ENCODE measurements at regions not wholly inside any gene's neighbourhood (a gene's known extent, or its start where the extent isn't known, plus 50 kb on each side); places are given as distances from the start of the nearest gene placed in this dataset.
"Not testable (repeated sequence)": the region's sequence is repeated elsewhere in the genome, so short reads cannot be mapped to it uniquely, and the experiment has no call there.

GRCh38 chr4:138344054-138344453 is 101.9 kb upstream of the SLC7A11 start:
- no peaks in the 10 kb centered on the region for H3K9me3 Mint-ChIP-seq
- no peaks in the 10 kb centered on the region for H3K36me3 Mint-ChIP-seq (ENCODE audit: low read depth)
- peaks cover 22% of the 10 kb centered on the region for H3K4me1 Mint-ChIP-seq (ENCODE audit: low read depth)
- H3K27me3 Mint-ChIP-seq (ENCODE audit: insufficient read depth) = peaks cover 2% of the 10 kb centered on the region
- no peak overlapping the region for H3K27ac Mint-ChIP-seq
- no peak overlapping the region for H3K4me3 Mint-ChIP-seq
- no peak for DNase-seq (ENCODE audit: low spot score)
- intact Hi-C loops (cut with micrococcal nuclease) = no loop called here

- Mint-ChIP-seq H3K4me3 (no peak overlapping the region), H3K27ac (no peak overlapping the region), H3K36me3 (ENCODE audit: low read depth) (no peaks in the 10 kb centered on the region), H3K27me3 (ENCODE audit: insufficient read depth) (peaks cover 2% of the 10 kb centered on the region), H3K9me3 (no peaks in the 10 kb centered on the region), H3K4me1 (ENCODE audit: low read depth) (peaks cover 9% of the 10 kb centered on the region)
- DNase-seq (ENCODE audit: low spot score) = no peak
- intact Hi-C loops (cut with micrococcal nuclease) = no loop called here
Measured at GRCh38 chr4:138341739-138342415, 99.7 kb upstream of the SLC7A11 start.

GRCh38 chr4:138338840-138339239 is 96.7 kb upstream of the SLC7A11 start:
- Mint-ChIP-seq H3K27ac (no peak overlapping the region), H3K4me1 (ENCODE audit: low read depth) (peaks cover 6% of the 10 kb centered on the region), H3K9me3 (no peaks in the 10 kb centered on the region), H3K36me3 (ENCODE audit: low read depth) (no peaks in the 10 kb centered on the region), H3K4me3 (no peak overlapping the region), H3K27me3 (ENCODE audit: insufficient read depth) (peaks cover 5% of the 10 kb centered on the region)
- intact Hi-C loops (cut with micrococcal nuclease) = no loop called here
- DNase-seq (ENCODE audit: low spot score) = no peak

- H3K4me1 Mint-ChIP-seq (ENCODE audit: low read depth); H3K36me3 Mint-ChIP-seq (ENCODE audit: low read depth); intact Hi-C loops (cut with micrococcal nuclease); H3K27me3 Mint-ChIP-seq (ENCODE audit: insufficient read depth); H3K27ac Mint-ChIP-seq; DNase-seq (ENCODE audit: low spot score); H3K4me3 Mint-ChIP-seq; H3K9me3 Mint-ChIP-seq: not testable (repeated sequence)
Measured at GRCh38 chr4:138338222-138338621, 96.1 kb upstream of the SLC7A11 start.

- H3K4me3 Mint-ChIP-seq = no peak overlapping the region
- intact Hi-C loops (cut with micrococcal nuclease) = no loop called here
- peaks cover 3% of the 10 kb centered on the region for H3K27me3 Mint-ChIP-seq (ENCODE audit: insufficient read depth)
Measured at GRCh38 chr4:138334346-138335016, 92.3 kb upstream of the SLC7A11 start.

GRCh38 chr4:138332415-138332814 is 90.3 kb upstream of the SLC7A11 start:
- H3K36me3 Mint-ChIP-seq (ENCODE audit: low read depth); intact Hi-C loops (cut with micrococcal nuclease): not testable (repeated sequence)

More at GRCh38 chr4:138334346-138335016, 92.3 kb upstream of the SLC7A11 start:
- Mint-ChIP-seq H3K36me3 (ENCODE audit: low read depth) (no peaks in the 10 kb centered on the region), H3K9me3 (no peaks in the 10 kb centered on the region), H3K4me1 (ENCODE audit: low read depth) (no peaks in the 10 kb centered on the region), H3K27ac (no peak overlapping the region)
- DNase-seq (ENCODE audit: low spot score) = no peak

GRCh38 chr4:138330531-138330930 is 88.4 kb upstream of the SLC7A11 start:
- no peaks in the 10 kb centered on the region for H3K9me3 Mint-ChIP-seq
- H3K4me3 Mint-ChIP-seq = no peak overlapping the region
- no peak overlapping the region for H3K27ac Mint-ChIP-seq
- DNase-seq (ENCODE audit: low spot score) = no peak
- no peaks in the 10 kb centered on the region for H3K27me3 Mint-ChIP-seq (ENCODE audit: insufficient read depth)
- no peaks in the 10 kb centered on the region for H3K36me3 Mint-ChIP-seq (ENCODE audit: low read depth)
- H3K4me1 Mint-ChIP-seq (ENCODE audit: low read depth) = no peaks in the 10 kb centered on the region
- intact Hi-C loops (cut with micrococcal nuclease) = no loop called here

More at GRCh38 chr4:138332415-138332814, 90.3 kb upstream of the SLC7A11 start:
- H3K9me3 Mint-ChIP-seq; H3K4me3 Mint-ChIP-seq; H3K27me3 Mint-ChIP-seq (ENCODE audit: insufficient read depth); H3K27ac Mint-ChIP-seq; H3K4me1 Mint-ChIP-seq (ENCODE audit: low read depth); DNase-seq (ENCODE audit: low spot score): not testable (repeated sequence)

GRCh38 chr4:138329506-138330070 is 87.4 kb upstream of the SLC7A11 start:
- H3K4me1 Mint-ChIP-seq (ENCODE audit: low read depth) = no peaks in the 10 kb centered on the region

GRCh38 chr4:138327338-138327737 is 85.2 kb upstream of the SLC7A11 start:
- Mint-ChIP-seq H3K4me1 (ENCODE audit: low read depth) (no peaks in the 10 kb centered on the region), H3K36me3 (ENCODE audit: low read depth) (no peaks in the 10 kb centered on the region), H3K27me3 (ENCODE audit: insufficient read depth) (no peaks in the 10 kb centered on the region), H3K9me3 (no peaks in the 10 kb centered on the region), H3K27ac (no peak overlapping the region), H3K4me3 (no peak overlapping the region)
- intact Hi-C loops (cut with micrococcal nuclease) = no loop called here
- DNase-seq (ENCODE audit: low spot score) = no peak

More at GRCh38 chr4:138329506-138330070, 87.4 kb upstream of the SLC7A11 start:
- Mint-ChIP-seq H3K27me3 (ENCODE audit: insufficient read depth) (no peaks in the 10 kb centered on the region), H3K36me3 (ENCODE audit: low read depth) (no peaks in the 10 kb centered on the region), H3K27ac (no peak overlapping the region), H3K4me3 (no peak overlapping the region), H3K9me3 (no peaks in the 10 kb centered on the region)
- DNase-seq (ENCODE audit: low spot score) = no peak
- intact Hi-C loops (cut with micrococcal nuclease) = no loop called here

- DNase-seq (ENCODE audit: low spot score) = no peak
- no peaks in the 10 kb centered on the region for H3K36me3 Mint-ChIP-seq (ENCODE audit: low read depth)
- H3K9me3 Mint-ChIP-seq = no peaks in the 10 kb centered on the region
- intact Hi-C loops (cut with micrococcal nuclease) = no loop called here
- H3K27ac Mint-ChIP-seq = no peak overlapping the region
- no peaks in the 10 kb centered on the region for H3K4me1 Mint-ChIP-seq (ENCODE audit: low read depth)
- no peaks in the 10 kb centered on the region for H3K27me3 Mint-ChIP-seq (ENCODE audit: insufficient read depth)
- H3K4me3 Mint-ChIP-seq = no peak overlapping the region
Measured at GRCh38 chr4:138320831-138321230, 78.7 kb upstream of the SLC7A11 start.

- Mint-ChIP-seq H3K36me3 (ENCODE audit: low read depth) (no peaks in the 10 kb centered on the region), H3K9me3 (no peaks in the 10 kb centered on the region), H3K27ac (no peak overlapping the region), H3K4me1 (ENCODE audit: low read depth) (no peaks in the 10 kb centered on the region), H3K27me3 (ENCODE audit: insufficient read depth) (no peaks in the 10 kb centered on the region), H3K4me3 (no peak overlapping the region)
- intact Hi-C loops (cut with micrococcal nuclease) = no loop called here
- no peak for DNase-seq (ENCODE audit: low spot score)
Measured at GRCh38 chr4:138320030-138320429, 77.9 kb upstream of the SLC7A11 start.

- intact Hi-C loops (cut with micrococcal nuclease) = no loop called here
- Mint-ChIP-seq H3K27ac (no peak overlapping the region), H3K4me1 (ENCODE audit: low read depth) (no peaks in the 10 kb centered on the region), H3K9me3 (no peaks in the 10 kb centered on the region), H3K4me3 (no peak overlapping the region), H3K27me3 (ENCODE audit: insufficient read depth) (peaks cover 2% of the 10 kb centered on the region), H3K36me3 (ENCODE audit: low read depth) (no peaks in the 10 kb centered on the region)
- DNase-seq (ENCODE audit: low spot score) = no peak
Measured at GRCh38 chr4:138317175-138317748, 75.1 kb upstream of the SLC7A11 start.

- Mint-ChIP-seq H3K27ac (no peak overlapping the region), H3K4me1 (ENCODE audit: low read depth) (no peaks in the 10 kb centered on the region), H3K4me3 (no peak overlapping the region), H3K27me3 (ENCODE audit: insufficient read depth) (peaks cover 2% of the 10 kb centered on the region), H3K36me3 (ENCODE audit: low read depth) (no peaks in the 10 kb centered on the region), H3K9me3 (no peaks in the 10 kb centered on the region)
- intact Hi-C loops (cut with micrococcal nuclease) = no loop called here
- no peak for DNase-seq (ENCODE audit: low spot score)
Measured at GRCh38 chr4:138312536-138312911, 70.4 kb upstream of the SLC7A11 start.

Measured in activated T-helper 1 cell treated with anti-CD3 and anti-CD28 coated beads, Interleukin-12 subunit alpha, Interleukin-12 subunit beta, Interleukin-2, Interleukin-4 antibody, amounts not matched to agents 30 ng/mL and 10 ng/mL and 1 ng/mL, durations not matched to agents 14 hours and 24 hours and 36 hours (primary cell).